DND-41 (cell line): ENCODE measurements at regions not wholly inside any gene's neighbourhood (a gene's known extent, or its start where the extent isn't known, plus 50 kb on each side); places are given as distances from the start of the nearest gene placed in this dataset.
"Not testable (repeated sequence)": the region's sequence is repeated elsewhere in the genome, so short reads cannot be mapped to it uniquely, and the experiment has no call there.

Experiments
- ATAC-seq: fragments of 200-7000 bp; cut with Tn5 transposase; 3 replicates; pipeline ENCODE4 v1.9.1; 2021; ENCODE audit warnings: low read depth; ENCODE audit not compliant: insufficient read depth
- DNase-seq: peaks from one replicate; pipeline ENCODE4 v3.0.0-alpha.2; 2020
- H2AFZ ChIP-seq: 2 replicates; pipeline ENCODE4 v1.6.0; 2012; ENCODE audit warnings: low read depth, low read length
- H3K27ac ChIP-seq: 2 replicates; pipeline ENCODE4 v1.5.1; 2012; ENCODE audit warnings: low read length, inconsistent platforms
- H3K27me3 ChIP-seq: fragments of 200-600 bp; sonication (generic); 2 replicates; pipeline ENCODE4 v1.6.0; 2012; ENCODE audit warnings: low read length, mild to moderate bottlenecking, inconsistent platforms; ENCODE audit not compliant: insufficient read depth, poor library complexity
- H3K36me3 ChIP-seq: 2 replicates; pipeline ENCODE4 v1.5.1; 2012; ENCODE audit warnings: low read length, inconsistent platforms; ENCODE audit not compliant: insufficient read depth
- H3K4me1 ChIP-seq: 2 replicates; pipeline ENCODE4 v1.5.1; 2012; ENCODE audit warnings: mild to moderate bottlenecking, low read length; ENCODE audit not compliant: insufficient read depth
- H3K4me2 ChIP-seq: 2 replicates; pipeline ENCODE4 v1.6.0; 2012; ENCODE audit warnings: mild to moderate bottlenecking, moderate library complexity, low read length, inconsistent platforms; ENCODE audit not compliant: insufficient read depth
- H3K4me3 ChIP-seq, 2 experiments: fragments of 200-600 bp in 1 of 2; shearing (Covaris generic) in 1 of 2; 2 replicates each; pipeline ENCODE4 v1.5.1; 2012 to 2016; ENCODE audit warnings: inconsistent platforms in 2 of 2, low read length in 2 of 2, mild to moderate bottlenecking in 2 of 2, low read depth in 1 of 2, moderate library complexity in 1 of 2
- H3K79me2 ChIP-seq: 2 replicates; pipeline ENCODE4 v1.6.0; 2012; ENCODE audit warnings: low read length, inconsistent platforms; ENCODE audit not compliant: insufficient read depth
- H3K9ac ChIP-seq: 2 replicates; pipeline ENCODE4 v1.6.0; 2012; ENCODE audit warnings: low read depth, mild to moderate bottlenecking, inconsistent platforms, low read length, moderate library complexity
- H3K9me3 ChIP-seq: 2 replicates; pipeline ENCODE4 v1.5.1; 2012; ENCODE audit warnings: low read length, moderate library complexity, mild to moderate bottlenecking, inconsistent platforms; ENCODE audit not compliant: insufficient read depth, severe bottlenecking
- H4K20me1 ChIP-seq: 2 replicates; pipeline ENCODE4 v1.6.0; 2012; ENCODE audit warnings: low read length; ENCODE audit not compliant: insufficient read depth
- CTCF ChIP-seq: IDR thresholded peaks from 2 replicates; pipeline ENCODE4 v1.5.1; 2012; ENCODE audit warnings: borderline replicate concordance, low read length, moderate library complexity, mild to moderate bottlenecking; ENCODE audit not compliant: poor library complexity, severe bottlenecking; ENCODE audit errors: extremely low read depth
- EZH2 ChIP-seq: IDR thresholded peaks from 3 replicates; pipeline ENCODE4 v1.6.1; 2012; ENCODE audit warnings: borderline replicate concordance, low read depth, mild to moderate bottlenecking, moderate library complexity, low read length, inconsistent platforms; ENCODE audit not compliant: severe bottlenecking

- Histone ChIP-seq H3K79me2 (no peaks in the 10 kb centered on the region), H4K20me1 (no peaks in the 10 kb centered on the region), H2AFZ (no peak overlapping the region), H3K4me1 (no peaks in the 10 kb centered on the region), H3K27me3 (no peaks in the 10 kb centered on the region), H3K4me2 (no peak overlapping the region), H3K9ac (no peak overlapping the region), H3K27ac (no peak overlapping the region), H3K9me3 (peaks cover 13% of the 10 kb centered on the region), H3K36me3 (no peaks in the 10 kb centered on the region), H3K4me3 (no peak overlapping the region)
- TF ChIP-seq CTCF: no peak
- DNase-seq: no peak
- no peak for ATAC-seq
Measured at GRCh38 chrX:1051421-1051820, 161.0 kb downstream of the CRLF2 start.

GRCh38 chrX:1045680-1046314, 166.7 kb downstream of the CRLF2 start:
- H3K9me3 ChIP-seq: peaks cover 11% of the 10 kb centered on the region
- H3K9ac ChIP-seq: no peak overlapping the region
- no peaks in the 10 kb centered on the region for H4K20me1 ChIP-seq
- no peak overlapping the region for H2AFZ ChIP-seq
- no peak overlapping the region for H3K4me3 ChIP-seq
- no peak overlapping the region for H3K27ac ChIP-seq
- TF ChIP-seq EZH2 (no peak), CTCF (no peak)
- ATAC-seq: no peak
- no peaks in the 10 kb centered on the region for H3K4me1 ChIP-seq
- no peaks in the 10 kb centered on the region for H3K79me2 ChIP-seq
- no peak overlapping the region for H3K4me2 ChIP-seq
- H3K27me3 ChIP-seq: no peaks in the 10 kb centered on the region
- no peak for DNase-seq
- H3K36me3 ChIP-seq: no peaks in the 10 kb centered on the region

- ATAC-seq (no peak), DNase-seq (no peak)
- Histone ChIP-seq H4K20me1 (no peaks in the 10 kb centered on the region), H3K4me1 (no peaks in the 10 kb centered on the region), H3K27ac (no peak overlapping the region), H3K79me2 (no peaks in the 10 kb centered on the region), H2AFZ (no peak overlapping the region), H3K27me3 (no peaks in the 10 kb centered on the region), H3K9me3 (peaks cover 9% of the 10 kb centered on the region), H3K4me2 (no peak overlapping the region), H3K9ac (no peak overlapping the region), H3K4me3 (no peak overlapping the region), H3K36me3 (no peaks in the 10 kb centered on the region)
- no peak for TF ChIP-seq EZH2
- no peak for TF ChIP-seq CTCF
Measured at GRCh38 chrX:1041091-1041490, 171.4 kb downstream of the CRLF2 start.

GRCh38 chrX:1035931-1036330, 176.5 kb downstream of the CRLF2 start:
- H3K9me3 ChIP-seq, H4K20me1 ChIP-seq, DNase-seq, H2AFZ ChIP-seq, ATAC-seq, H3K27me3 ChIP-seq, H3K9ac ChIP-seq, H3K36me3 ChIP-seq, H3K79me2 ChIP-seq, H3K4me3 ChIP-seq, H3K4me2 ChIP-seq, H3K27ac ChIP-seq, H3K4me1 ChIP-seq: not testable (repeated sequence)
